K562 (cell line): ENCODE measurements at regions not wholly inside any gene's neighbourhood (a gene's known extent, or its start where the extent isn't known, plus 50 kb on each side); places are given as distances from the start of the nearest gene placed in this dataset.

Source experiments
- ATAC-seq: fragments of 200-7000 bp; cut with Tn5 transposase; 3 replicates; pipeline ENCODE4 v1.9.1; 2020; ENCODE audit warnings: moderate library complexity
- BruUV-seq: library from RNA; stranded (reverse); fragments of 400-500 nt; replicated peaks from 2 replicates; lab custom pipeline; 2021; lab: Mats Ljungman, UMichigan
- CTCF ChIA-PET: fragments of 300-600 bp; formaldehyde crosslinking; extraction: SDS; loops from one replicate; lab custom pipeline; 2021; ENCODE audit warnings: low intra/inter-chr PET ratio; lab: Yijun Ruan, JAX
- POLR2A ChIA-PET: fragments of 300-600, 350-650 bp; sonication (Branson Sonifier 250); formaldehyde crosslinking; extraction: SDS; loops from one replicate; lab custom pipeline; 2021; ENCODE audit warnings: antibody characterized with exemption, inconsistent platforms; lab: Yijun Ruan, JAX
- DNase-seq, 4 experiments: peaks; one replicate each; pipeline versions ENCODE4 v3.0.0 to v3.0.0-alpha.2; 2011 to 2018; ENCODE audit warnings: low spot score in 3 of 4, mixed read lengths in 3 of 4; ENCODE audit errors: extremely low read depth in 1 of 4
- FAIRE-seq: peaks from 2 replicates; lab custom pipeline; 2011; peaks lifted over from hg19 to GRCh38; lab: Jason Lieb, UNC
- H2AFZ ChIP-seq: 2 replicates; pipeline ENCODE4 v1.6.0; 2011; ENCODE audit warnings: low read depth, low read length, control low read depth, inconsistent platforms
- H3K27ac ChIP-seq: fragments of 200-600 bp; 3 replicates; pipeline ENCODE4 v1.8.0; 2011; ENCODE audit warnings: low read depth, mild to moderate bottlenecking, control low read depth, inconsistent platforms, low read length, moderate library complexity, mixed read lengths; ENCODE audit errors: extremely low read depth
- H3K27me3 ChIP-seq, 2 experiments: fragments of 300-600 bp in 1 of 2; 2 replicates in 1 of 2; 3 replicates in 1 of 2; pipeline versions ENCODE4 v1.6.0 to v1.8.0; 2011; ENCODE audit warnings: inconsistent platforms in 2 of 2, low read length in 2 of 2, mild to moderate bottlenecking in 1 of 2, mixed read lengths in 1 of 2, moderate library complexity in 1 of 2; ENCODE audit not compliant: control insufficient read depth in 2 of 2, insufficient read depth in 2 of 2
- H3K36me3 ChIP-seq: fragments of 300-600 bp; 3 replicates; pipeline ENCODE4 v1.8.0; 2011; ENCODE audit warnings: mild to moderate bottlenecking, low read length, inconsistent platforms; ENCODE audit not compliant: control insufficient read depth, insufficient read depth
- H3K4me1 ChIP-seq, 2 experiments: fragments of 200-600 bp in 1 of 2; replicated peaks in 1 of 2; 2 replicates in 1 of 2; 3 replicates in 1 of 2; pipeline versions ENCODE4 v1.5.1 to v1.8.0; 2011; ENCODE audit warnings: inconsistent platforms in 2 of 2, low read length in 2 of 2, mild to moderate bottlenecking in 1 of 2, mixed read lengths in 1 of 2, moderate library complexity in 1 of 2; ENCODE audit not compliant: control insufficient read depth in 2 of 2, insufficient read depth in 2 of 2
- H3K4me2 ChIP-seq: 2 replicates; pipeline ENCODE4 v1.6.1; 2011; ENCODE audit warnings: low read length, control low read depth, inconsistent platforms, mixed read lengths; ENCODE audit not compliant: insufficient read depth
- H3K4me3 ChIP-seq: fragments of 200-600 bp; sonication (generic), shearing (Covaris generic); 2 replicates; pipeline ENCODE4 v1.5.1; 2016; ENCODE audit warnings: control low read depth, inconsistent platforms
- H3K79me2 ChIP-seq: fragments of 200-600 bp; 3 replicates; pipeline ENCODE4 v1.8.0; 2011; ENCODE audit warnings: low read length, inconsistent platforms; ENCODE audit not compliant: control insufficient read depth, insufficient read depth
- H3K9ac ChIP-seq, 2 experiments: 2 replicates each; pipeline versions ENCODE4 v1.6.0 to v1.6.1; 2011; ENCODE audit warnings: low read depth in 2 of 2, low read length in 2 of 2, control low read depth in 1 of 2, inconsistent platforms in 1 of 2, mild to moderate bottlenecking in 1 of 2, mixed read lengths in 1 of 2; ENCODE audit not compliant: insufficient read depth in 1 of 2
- H3K9me1 ChIP-seq: one replicate; pipeline ENCODE4 v1.6.0; 2011; ENCODE audit warnings: inconsistent platforms, mild to moderate bottlenecking, low read length, moderate library complexity; ENCODE audit not compliant: control insufficient read depth, insufficient read depth
- H3K9me3 ChIP-seq: replicated peaks from 2 replicates; pipeline ENCODE4 v1.5.1; 2011; ENCODE audit warnings: low read depth, low read length, inconsistent platforms; ENCODE audit not compliant: control insufficient read depth, insufficient read depth
- H4K20me1 ChIP-seq: replicated peaks from 2 replicates; pipeline ENCODE4 v1.6.1; 2011; ENCODE audit warnings: low read length, inconsistent platforms, mixed read lengths; ENCODE audit not compliant: control insufficient read depth, insufficient read depth
- C11orf30 ChIP-seq: fragments of 450-650 bp; IDR thresholded peaks from 2 replicates; pipeline ENCODE4 v1.6.1; 2016; ENCODE audit warnings: low read depth, mild to moderate bottlenecking
- HINFP ChIP-seq: fragments of 450-650 bp; conservative IDR thresholded peaks from 2 replicates; pipeline ENCODE4 v1.6.1; 2016; ENCODE audit warnings: missing genetic modification characterization, low read depth, mild to moderate bottlenecking, control low read depth, missing compliant biosample characterization
- HMGN3 ChIP-seq: IDR thresholded peaks from 2 replicates; pipeline ENCODE4 v1.6.1; 2011; ENCODE audit warnings: borderline replicate concordance, low read depth, mild to moderate bottlenecking, mixed read lengths, low read length; ENCODE audit not compliant: insufficient read length; ENCODE audit errors: extremely low read depth
- KDM5B ChIP-seq: fragments of 200-600 bp; sonication (generic); IDR thresholded peaks from 2 replicates; pipeline ENCODE4 v1.6.1; 2012; ENCODE audit warnings: low read depth, mild to moderate bottlenecking, moderate library complexity, low read length, control low read depth, inconsistent platforms; ENCODE audit not compliant: insufficient replicate concordance
- LEF1 ChIP-seq: fragments of 450-650 bp; IDR thresholded peaks from 2 replicates; pipeline ENCODE4 v1.6.1; 2016; ENCODE audit warnings: mild to moderate bottlenecking
- MCM5 ChIP-seq: fragments of 450-650 bp; IDR thresholded peaks from 2 replicates; pipeline ENCODE4 v1.6.1; 2016; ENCODE audit warnings: low read depth
- SREBF1 ChIP-seq: fragments of 150-350 bp; IDR thresholded peaks from 2 replicates; pipeline ENCODE4 v1.6.1; 2014; ENCODE audit warnings: antibody characterized with exemption, low read depth, low read length, borderline replicate concordance
- TAF9B ChIP-seq: fragments of 450-650 bp; IDR thresholded peaks from 2 replicates; pipeline ENCODE4 v1.6.1; 2018; ENCODE audit warnings: mild to moderate bottlenecking; ENCODE audit not compliant: partially characterized antibody
- TSHZ1 ChIP-seq: fragments of 250-450 bp; sonication (Bioruptor Pico); IDR thresholded peaks from 2 replicates; pipeline ENCODE4 v1.4.0; 2020; ENCODE audit warnings: mild to moderate bottlenecking, moderate library complexity
- ZNF696 ChIP-seq: fragments of 250-450 bp; sonication (Bioruptor Pico); conservative IDR thresholded peaks from 2 replicates; pipeline ENCODE4 v1.4.0; 2020; ENCODE audit warnings: mild to moderate bottlenecking, moderate library complexity
- WGBS: fragments of 100-300 bp; shearing (Covaris generic); methylation state at CpG from one replicate; pipeline ENCODE4 v1.1.6; 2016; ENCODE audit warnings: low coverage, mixed read lengths; ENCODE audit not compliant: insufficient coverage; ENCODE audit errors: missing lambda C conversion rate; 5-methylcytosine and 5-hydroxymethylcytosine counted together
- in situ Hi-C: fragments of 300-500 bp; cut with MboI; formaldehyde crosslinking; loops from 4 replicates; pipeline ENCODE4 v1.15.0; 2018; ENCODE audit warnings: inconsistent platforms, mixed read lengths
- intact Hi-C: fragments of 100-400 bp; cut with micrococcal nuclease; formaldehyde crosslinking; loops from 2 replicates; pipeline ENCODE4 v1.14.2; 2022

DNA sequence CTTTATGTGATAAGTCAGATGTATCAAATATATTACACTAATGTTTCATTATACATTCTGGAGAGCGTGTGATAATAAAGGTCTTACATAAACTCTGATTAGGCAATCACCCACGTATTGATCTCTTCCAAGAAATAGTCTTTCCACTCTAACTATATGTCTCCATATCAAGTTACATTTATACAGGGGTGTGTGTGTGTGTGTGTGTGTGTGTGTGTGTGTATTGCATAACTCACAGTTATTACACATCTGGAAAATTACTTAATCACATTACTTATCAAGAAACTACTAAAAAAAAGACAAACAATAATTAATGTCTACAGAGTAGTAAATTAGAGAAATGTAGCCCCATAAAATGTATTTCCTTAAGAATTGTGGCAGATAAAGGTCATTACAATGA lies 339.8 kb downstream of the CDH19 start:
- no peak for FAIRE-seq
- Histone ChIP-seq H3K4me2 (no peak overlapping the region), H3K27ac (no peak overlapping the region)

More for the DNA sequence above, 339.8 kb downstream of the CDH19 start:
- CTCF ChIA-PET, result no interaction called here
- POLR2A ChIA-PET, result no interaction called here
- no peaks in the 10 kb centered on the region for H4K20me1 ChIP-seq
- no peak overlapping the region for H3K4me3 ChIP-seq
- no peak for TF ChIP-seq LEF1
- no peak for TF ChIP-seq MCM5
- TF ChIP-seq HINFP, result no peak
- TF ChIP-seq KDM5B, result no peak
- TF ChIP-seq C11orf30, result no peak
- TF ChIP-seq TSHZ1 (CRISPR knock-in tag), result no peak
- TF ChIP-seq SREBF1, result no peak
- TF ChIP-seq HMGN3, result no peak
- TF ChIP-seq TAF9B, result no peak
- TF ChIP-seq ZNF696 (CRISPR knock-in tag), result no peak
- TF ChIP-seq, all 486 proteins: peak for 0
- DNase-seq (no peak), ATAC-seq (no peak)
- 7% methylated on average over 2 of the region's 2 CpGs for whole genome bisulfite sequencing
- Histone ChIP-seq H3K36me3 (no peaks in the 10 kb centered on the region), H3K4me1 (no peaks in the 10 kb centered on the region), H2AFZ (no peak overlapping the region), H3K79me2 (no peaks in the 10 kb centered on the region), H3K9ac (no peak overlapping the region), H3K27me3 (no peaks in the 10 kb centered on the region), H3K9me3 (no peaks in the 10 kb centered on the region), H3K9me1 (no peaks in the 10 kb centered on the region)
- in situ Hi-C loops, result no loop called here
- intact Hi-C loops, result no loop called here
- no TSS peak for BruUV-seq
